Non-pigmented ciliary epithelial cell (primary cell): ENCODE measurements at regions not wholly inside any gene's neighbourhood (a gene's known extent, or its start where the extent isn't known, plus 50 kb on each side); places are given as distances from the start of the nearest gene placed in this dataset.

Source experiments
- DNase-seq: peaks from one replicate; pipeline ENCODE4 v3.0.0-alpha.2; 2010; ENCODE audit warnings: low read depth

GRCh38 chr5:74059706-74060105 lies 433.7 kb downstream of the ARHGEF28 start:
- no peak for DNase-seq

GRCh38 chr5:74056789-74057164 lies 430.8 kb downstream of the ARHGEF28 start:
- no peak for DNase-seq

DNA sequence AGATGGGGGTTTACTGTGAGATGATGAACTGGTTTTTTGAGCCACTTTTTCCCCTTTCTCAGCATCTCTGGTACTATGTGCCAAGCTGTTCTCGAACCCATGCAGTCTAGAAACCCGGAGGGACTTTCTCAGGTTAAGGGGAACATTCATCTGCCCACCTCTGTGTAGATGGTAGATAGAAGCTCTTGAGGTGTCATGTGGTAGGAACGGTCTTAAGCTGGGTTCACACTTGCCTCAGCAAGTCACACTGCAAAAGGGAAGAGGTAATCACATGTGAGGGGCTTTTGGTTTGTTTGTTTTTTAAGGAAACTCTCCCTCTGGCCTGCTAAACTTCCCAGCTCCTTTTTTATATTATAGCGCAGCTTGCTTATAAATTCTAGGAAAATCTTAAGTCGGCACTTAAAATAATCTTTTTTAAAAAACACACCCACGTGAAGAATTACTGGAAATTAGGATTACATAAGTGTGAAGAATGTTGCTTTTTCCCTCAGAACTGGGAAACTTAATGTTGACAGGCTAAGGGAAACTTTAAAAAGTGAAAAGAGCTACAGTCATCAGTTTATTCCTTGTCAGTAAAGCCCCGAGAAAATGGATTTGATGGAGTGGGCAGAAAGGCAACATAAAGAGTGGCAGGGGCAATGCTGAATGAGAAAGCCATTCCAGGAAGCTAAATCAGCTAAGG lies 430.3 kb downstream of the ARHGEF28 start:
- no peak for DNase-seq

DNA sequence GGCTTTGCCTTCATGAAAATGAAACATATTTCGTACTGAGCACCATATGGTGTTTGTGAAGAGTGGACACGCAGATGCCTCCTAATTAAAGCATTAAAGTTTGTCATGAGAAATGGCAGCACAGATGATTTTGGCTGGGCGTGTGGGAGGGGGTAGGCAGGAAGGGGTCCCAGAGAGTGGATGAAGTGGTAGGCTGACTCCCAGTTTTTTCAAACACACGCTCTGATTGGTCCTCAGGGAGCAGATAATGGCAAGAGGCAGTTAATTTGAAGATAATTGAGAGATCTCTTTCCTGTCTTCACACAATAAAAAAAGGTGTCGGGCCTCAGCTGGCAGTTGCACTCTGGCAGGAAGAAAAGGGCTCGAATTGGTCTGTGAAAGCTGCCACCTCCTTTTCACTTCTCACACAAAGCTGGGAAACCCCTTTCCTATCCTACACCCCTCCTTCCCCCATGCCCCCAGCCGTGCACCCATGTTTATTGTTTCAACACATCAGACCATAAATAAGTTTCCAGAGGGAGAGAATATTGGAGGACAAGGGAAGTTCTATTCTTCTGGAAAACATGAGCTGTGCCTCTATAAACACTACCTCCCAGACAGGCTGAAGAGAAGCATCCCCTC lies 429.6 kb downstream of the ARHGEF28 start:
- no peak for DNase-seq

DNA sequence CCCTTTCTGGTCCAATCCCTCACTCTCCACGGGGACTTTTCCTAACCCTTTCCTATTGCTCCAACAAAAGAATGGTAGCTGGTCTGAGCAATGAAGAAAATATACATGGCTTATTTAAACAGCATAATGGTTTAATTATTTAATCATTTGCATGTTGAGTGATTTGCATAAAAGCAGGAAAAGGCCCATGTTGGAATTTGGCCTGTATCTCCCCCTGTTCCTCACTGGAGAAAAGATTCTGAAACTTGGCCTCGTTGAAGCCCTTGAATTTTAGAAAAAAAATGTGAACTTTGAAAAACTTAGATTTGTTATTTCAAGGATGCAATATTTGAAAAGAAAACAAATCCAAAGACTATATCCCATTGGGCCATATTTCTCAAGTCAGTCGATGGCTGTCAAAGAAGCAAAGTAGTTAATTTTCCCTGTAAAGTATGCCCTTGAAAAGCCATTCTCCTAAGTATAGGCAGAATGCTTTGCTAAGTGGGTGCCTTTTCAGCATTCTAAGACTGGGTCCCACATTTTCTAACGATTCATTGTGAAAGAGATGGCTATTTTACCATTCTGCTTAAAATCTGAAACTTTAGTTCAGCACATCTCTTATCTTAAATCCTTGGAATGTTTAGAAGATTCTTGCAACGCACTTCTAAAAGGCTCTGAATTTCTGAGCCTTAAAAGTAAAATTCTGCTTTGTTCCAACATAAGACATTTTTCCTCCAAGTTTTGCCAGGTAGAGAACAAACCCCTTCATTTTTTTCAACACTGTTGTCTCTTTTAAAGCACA lies 428.8 kb downstream of the ARHGEF28 start:
- no peak for DNase-seq

- DNase-seq: no peak
These were observed 428.1 kb downstream of the ARHGEF28 start for GRCh38 chr5:74054139-74054538.

- DNase-seq: no peak
These were observed 426.6 kb downstream of the ARHGEF28 start for GRCh38 chr5:74052441-74053221.

DNA sequence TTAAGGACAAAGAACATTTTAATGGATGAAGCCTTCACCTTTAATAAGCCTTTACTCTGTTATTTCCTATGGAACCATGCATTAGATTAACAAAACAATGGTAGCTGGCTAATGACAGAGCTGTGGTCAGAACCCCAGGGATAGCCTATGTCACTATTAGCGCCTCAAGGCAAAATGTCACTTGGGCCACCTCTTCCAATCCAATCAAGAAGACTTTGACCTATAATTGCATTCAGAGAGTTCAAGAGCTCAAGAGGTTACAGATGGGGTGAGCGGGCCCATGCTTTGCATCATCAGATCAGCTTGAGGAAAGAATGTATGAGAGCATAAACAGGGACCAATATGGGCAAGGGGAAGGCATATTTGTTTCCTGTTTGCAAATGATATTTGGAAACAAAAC lies 425.1 kb downstream of the ARHGEF28 start:
- DNase-seq: no peak

- no peak for DNase-seq
These were observed 418.9 kb downstream of the ARHGEF28 start for GRCh38 chr5:74044936-74045335.

GRCh38 chr5:74042959-74043358 lies 417.0 kb downstream of the ARHGEF28 start:
- DNase-seq: peak; percentile 55

DNA sequence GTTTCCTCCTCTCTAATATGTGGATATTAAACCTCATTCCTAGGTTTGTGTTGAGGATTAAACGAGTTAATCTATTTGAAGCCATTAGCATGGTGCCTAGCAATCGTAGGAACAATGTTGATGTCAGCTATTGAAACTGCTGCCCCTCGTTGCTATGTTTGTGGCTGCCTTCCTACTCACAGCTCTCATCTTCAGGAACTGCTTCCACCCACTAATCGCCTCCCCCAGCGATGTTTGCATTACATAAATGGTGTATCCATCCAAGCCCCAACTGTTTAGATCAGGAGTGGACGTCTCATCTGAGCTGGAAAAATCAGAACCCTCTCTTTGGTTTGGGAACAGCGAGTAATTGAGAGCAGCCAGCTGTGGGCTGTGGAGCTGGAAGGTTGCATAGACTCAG lies 416.6 kb downstream of the ARHGEF28 start:
- DNase-seq: no peak

- no peak for DNase-seq
These were observed 415.9 kb downstream of the ARHGEF28 start for GRCh38 chr5:74041913-74042312.

DNA sequence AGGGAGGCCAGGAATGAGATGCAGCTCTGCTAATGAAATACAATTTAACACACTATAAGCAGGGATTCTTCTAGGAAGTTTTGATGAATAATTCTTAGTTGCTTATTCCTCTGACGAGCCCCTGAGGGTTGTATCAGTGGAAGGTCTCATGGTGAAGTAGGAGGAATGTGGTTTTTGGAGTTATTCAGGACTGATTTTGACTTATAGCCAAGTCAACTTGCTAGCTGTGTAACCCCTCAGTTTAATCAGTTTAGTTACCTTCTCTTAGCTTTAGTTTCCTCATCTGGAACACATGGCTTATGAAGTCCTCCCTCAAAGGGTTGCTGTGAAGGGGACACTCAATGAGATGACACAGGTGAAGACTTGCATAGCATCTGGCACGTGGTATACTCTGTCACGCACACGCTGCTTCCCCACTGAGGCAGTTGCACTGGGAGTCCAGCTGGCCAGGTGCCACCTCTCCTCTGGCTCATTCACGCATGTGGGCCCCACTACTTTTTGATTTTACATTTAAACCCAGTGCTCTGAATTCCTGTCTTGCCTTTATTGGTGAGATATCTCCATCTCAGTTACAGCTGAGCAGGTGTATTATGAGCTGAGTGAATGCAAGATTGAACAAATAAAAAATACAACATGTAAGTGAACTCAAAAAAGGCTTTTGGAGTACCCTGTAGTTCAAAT lies 415.0 kb downstream of the ARHGEF28 start:
- no peak for DNase-seq

DNA sequence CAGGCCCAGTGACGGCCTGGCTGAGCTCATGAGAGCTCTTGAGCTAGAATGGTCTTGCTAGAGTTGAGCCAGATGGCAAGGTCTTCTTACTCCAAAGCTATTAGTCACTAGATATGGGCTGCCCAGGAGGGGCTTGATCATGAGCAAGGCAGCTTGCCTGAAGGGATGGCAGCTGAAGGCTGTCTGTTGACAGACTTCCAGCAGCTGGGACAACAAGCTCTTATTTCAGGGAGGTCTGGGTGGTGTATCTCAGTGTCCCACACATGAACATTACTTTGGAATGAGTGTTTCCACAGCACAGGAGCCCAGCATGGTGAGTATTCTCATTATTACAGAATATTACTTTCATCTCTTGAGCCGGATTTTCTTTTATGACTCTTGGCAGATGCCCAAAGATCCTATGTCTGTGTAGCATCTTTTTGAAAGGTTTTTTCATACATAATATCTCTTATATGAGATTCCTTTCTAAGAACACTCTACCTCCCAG lies 414.1 kb downstream of the ARHGEF28 start:
- peak; percentile 83 for DNase-seq

- no peak for DNase-seq
These were observed 411.3 kb downstream of the ARHGEF28 start for GRCh38 chr5:74037321-74037720.

GRCh38 chr5:74035521-74035937 lies 409.5 kb downstream of the ARHGEF28 start:
- no peak for DNase-seq

- DNase-seq: peak; percentile 83
These were observed 408.7 kb downstream of the ARHGEF28 start for GRCh38 chr5:74034733-74035132.

- no peak for DNase-seq
These were observed 406.6 kb downstream of the ARHGEF28 start for GRCh38 chr5:74032617-74033016.

GRCh38 chr5:74031536-74031935 lies 405.5 kb downstream of the ARHGEF28 start:
- DNase-seq: no peak

GRCh38 chr5:74030821-74031220 lies 404.8 kb downstream of the ARHGEF28 start:
- no peak for DNase-seq

GRCh38 chr5:74030371-74030770 lies 404.4 kb downstream of the ARHGEF28 start:
- DNase-seq: no peak

GRCh38 chr5:74028976-74029375 lies 403.0 kb downstream of the ARHGEF28 start:
- DNase-seq: no peak
